ENCODE measurements at regions not wholly inside any gene's neighbourhood (a gene's known extent, or its start where the extent isn't known, plus 50 kb on each side); places are given as distances from the start of the nearest gene placed in this dataset.

DNA sequence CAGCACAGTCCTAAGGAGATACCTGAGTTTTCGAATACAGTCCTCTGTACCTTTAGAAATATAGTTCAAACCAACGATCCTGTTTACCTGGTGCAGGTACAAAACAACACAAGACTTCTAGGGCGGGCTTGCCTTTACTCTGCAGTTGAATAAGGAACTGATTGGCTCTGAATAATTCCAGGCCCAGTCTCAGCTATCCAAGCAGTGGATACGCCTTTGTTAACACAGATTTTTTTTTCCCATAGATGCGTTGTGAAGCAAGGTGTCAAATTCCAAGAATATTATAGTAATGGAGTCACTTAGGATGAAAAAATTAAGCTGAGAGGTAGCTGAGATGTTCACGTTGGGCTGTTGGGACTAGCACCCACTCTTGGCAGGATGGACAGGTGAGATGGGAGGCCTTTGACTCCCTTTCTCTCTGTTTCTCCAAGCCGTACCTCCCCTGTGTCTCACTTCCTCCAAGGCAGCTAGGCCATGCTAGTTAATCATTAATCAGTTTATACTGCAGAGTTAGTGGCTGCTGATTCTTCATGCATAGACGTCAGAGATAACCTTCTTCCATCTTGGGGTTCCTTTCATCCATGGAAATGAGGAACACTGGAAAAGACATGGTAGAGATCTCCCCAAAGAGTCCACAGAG lies 380.8 kb upstream of the ACVR2A start:
- TF ChIP-seq, protein P1, sequence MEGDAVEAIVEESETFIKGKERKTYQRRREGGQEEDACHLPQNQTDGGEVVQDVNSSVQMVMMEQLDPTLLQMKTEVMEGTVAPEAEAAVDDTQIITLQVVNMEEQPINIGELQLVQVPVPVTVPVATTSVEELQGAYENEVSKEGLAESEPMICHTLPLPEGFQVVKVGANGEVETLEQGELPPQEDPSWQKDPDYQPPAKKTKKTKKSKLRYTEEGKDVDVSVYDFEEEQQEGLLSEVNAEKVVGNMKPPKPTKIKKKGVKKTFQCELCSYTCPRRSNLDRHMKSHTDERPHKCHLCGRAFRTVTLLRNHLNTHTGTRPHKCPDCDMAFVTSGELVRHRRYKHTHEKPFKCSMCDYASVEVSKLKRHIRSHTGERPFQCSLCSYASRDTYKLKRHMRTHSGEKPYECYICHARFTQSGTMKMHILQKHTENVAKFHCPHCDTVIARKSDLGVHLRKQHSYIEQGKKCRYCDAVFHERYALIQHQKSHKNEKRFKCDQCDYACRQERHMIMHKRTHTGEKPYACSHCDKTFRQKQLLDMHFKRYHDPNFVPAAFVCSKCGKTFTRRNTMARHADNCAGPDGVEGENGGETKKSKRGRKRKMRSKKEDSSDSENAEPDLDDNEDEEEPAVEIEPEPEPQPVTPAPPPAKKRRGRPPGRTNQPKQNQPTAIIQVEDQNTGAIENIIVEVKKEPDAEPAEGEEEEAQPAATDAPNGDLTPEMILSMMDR (IDR thresholded peaks at IDR 0.05) = no peak
- no peak for TF ChIP-seq POLR2A (IDR thresholded peaks at IDR 0.05)
- no peak for TF ChIP-seq POLR2AphosphoS5 (IDR thresholded peaks at IDR 0.05)

All from suprapubic skin (tissue), 4 donors.